H1 (cell line): ENCODE measurements at regions not wholly inside any gene's neighbourhood (a gene's known extent, or its start where the extent isn't known, plus 50 kb on each side); places are given as distances from the start of the nearest gene placed in this dataset.

Source experiments
- CEBPB ChIP-seq: IDR thresholded peaks from 2 replicates; pipeline ENCODE4 v1.6.1; 2012; ENCODE audit warnings: low read depth, low read length
- CHD7 ChIP-seq: fragments of 300-600 bp; sonication (generic); IDR thresholded peaks from 2 replicates; pipeline ENCODE4 v1.7.1; 2012; ENCODE audit warnings: low read length, moderate library complexity, mild to moderate bottlenecking, inconsistent platforms; ENCODE audit not compliant: insufficient replicate concordance
- KDM1A ChIP-seq: fragments of 200-600, 300-600 bp; sonication (generic); IDR thresholded peaks from 2 replicates; pipeline ENCODE4 v1.7.1; 2016; ENCODE audit warnings: mild to moderate bottlenecking, low read length, borderline replicate concordance
- NANOG ChIP-seq: IDR thresholded peaks from 2 replicates; pipeline ENCODE4 v1.6.1; 2011; ENCODE audit warnings: low read length, low read depth, mild to moderate bottlenecking, inconsistent platforms; ENCODE audit not compliant: insufficient read depth, poor library complexity, severe bottlenecking
- TBP ChIP-seq: IDR thresholded peaks from 2 replicates; pipeline ENCODE4 v1.6.1; 2011; ENCODE audit warnings: low read depth, low read length, improper control_type of control experiment
- YY1 ChIP-seq: IDR thresholded peaks from 2 replicates; pipeline ENCODE4 v1.6.1; 2011; ENCODE audit warnings: low read depth, mild to moderate bottlenecking, low read length
- ZNF274 ChIP-seq: IDR thresholded peaks from 2 replicates; pipeline ENCODE4 v1.7.0; 2012; ENCODE audit warnings: low read length, borderline replicate concordance; ENCODE audit errors: extremely low read depth

DNA sequence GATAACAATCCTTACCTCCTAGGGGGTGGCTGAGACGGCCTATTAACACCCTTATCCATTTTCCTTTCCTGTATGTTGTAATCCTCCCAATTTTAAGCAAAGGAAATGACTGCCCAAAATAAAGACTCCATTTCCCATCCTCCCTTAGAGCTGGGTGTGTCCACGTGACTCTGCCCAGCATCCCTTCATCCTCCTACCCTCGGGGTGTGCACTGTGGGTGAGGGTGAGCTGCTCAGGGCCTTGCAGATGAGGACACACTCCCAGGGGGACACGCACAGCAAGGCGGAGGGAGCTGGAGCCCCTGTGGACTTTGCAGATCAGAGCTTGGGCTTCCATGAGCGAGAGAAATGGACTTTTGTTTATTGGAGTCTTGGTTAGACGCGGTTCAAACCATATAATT, 186.8 kb downstream of the IRF8 start (continued):
- no peak for TF ChIP-seq CHD7
- no peak for TF ChIP-seq TBP
- no peak for TF ChIP-seq NANOG
- no peak for TF ChIP-seq CEBPB
- TF ChIP-seq ZNF274 = no peak
- TF ChIP-seq KDM1A = no peak
- TF ChIP-seq YY1 = no peak
